GM12873 (cell line): ENCODE measurements at regions not wholly inside any gene's neighbourhood (a gene's known extent, or its start where the extent isn't known, plus 50 kb on each side); places are given as distances from the start of the nearest gene placed in this dataset.

Experiments
- CTCF ChIP-seq: IDR thresholded peaks from 2 replicates; pipeline ENCODE4 v1.5.1; 2012; ENCODE audit warnings: low read depth, mild to moderate bottlenecking, moderate library complexity, low read length, control low read depth; ENCODE audit not compliant: insufficient read depth; ENCODE audit errors: missing control alignments

GRCh38 chr3:102830415-102830814 is 395.6 kb downstream of the ZPLD1 start:
- no peak for TF ChIP-seq CTCF

DNA sequence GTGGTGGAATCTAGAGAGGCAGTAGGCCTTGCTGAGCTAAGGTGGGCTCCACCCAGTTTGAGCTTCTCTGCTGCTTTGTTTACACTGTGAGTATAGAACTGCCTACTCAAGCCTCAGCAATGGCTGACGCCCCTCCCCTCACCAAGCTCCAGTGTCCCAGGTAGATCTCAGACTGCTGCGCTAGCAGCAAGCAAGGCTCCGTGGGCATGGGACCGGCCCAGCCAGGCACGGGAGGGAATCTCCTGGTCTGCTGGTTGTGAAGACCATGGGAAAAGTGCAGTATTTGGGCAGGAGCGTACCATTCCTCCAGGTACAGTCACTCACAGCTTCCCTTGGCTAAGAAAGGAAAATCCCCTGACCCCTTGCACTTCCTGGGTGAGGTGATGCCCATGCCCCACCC is 407.1 kb downstream of the ZPLD1 start:
- TF ChIP-seq CTCF = no peak

DNA sequence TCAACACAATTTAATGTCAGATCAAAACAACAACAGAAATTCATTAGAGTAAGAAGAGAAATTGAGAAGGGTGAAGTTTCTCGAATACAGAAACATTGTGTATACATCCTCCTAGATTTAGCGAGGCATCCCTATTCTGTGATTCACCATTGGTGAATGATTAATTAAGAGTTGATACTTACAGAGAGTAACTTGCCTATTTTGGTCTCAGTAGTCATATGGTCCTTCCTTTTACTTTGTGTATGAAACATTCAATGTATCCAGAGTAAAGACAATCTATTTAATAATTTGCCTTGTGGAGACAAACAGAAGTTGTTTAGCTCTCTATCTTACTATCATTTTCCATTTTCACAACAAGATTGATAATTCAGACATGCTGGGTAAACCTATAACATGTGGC is 432.0 kb downstream of the ZPLD1 start:
- TF ChIP-seq CTCF = no peak

DNA sequence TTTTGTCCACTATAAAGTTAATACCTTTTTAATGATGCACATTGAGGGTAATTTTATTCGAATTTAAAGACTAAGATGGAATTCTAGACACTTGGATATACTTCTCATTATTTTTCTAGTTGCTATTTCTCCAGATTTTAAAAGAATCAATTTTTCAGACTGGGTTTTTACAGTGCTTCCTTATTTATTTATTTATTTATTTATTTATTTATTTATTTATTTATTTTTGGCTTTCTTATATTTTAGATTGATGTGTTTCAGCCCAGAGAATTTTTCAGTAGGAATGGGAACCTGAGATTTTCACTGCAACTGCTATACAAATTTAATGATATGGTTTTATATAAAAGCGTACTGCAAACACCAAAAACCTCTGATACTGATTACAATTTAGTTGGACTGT is 448.7 kb downstream of the ZPLD1 start:
- no peak for TF ChIP-seq CTCF

DNA sequence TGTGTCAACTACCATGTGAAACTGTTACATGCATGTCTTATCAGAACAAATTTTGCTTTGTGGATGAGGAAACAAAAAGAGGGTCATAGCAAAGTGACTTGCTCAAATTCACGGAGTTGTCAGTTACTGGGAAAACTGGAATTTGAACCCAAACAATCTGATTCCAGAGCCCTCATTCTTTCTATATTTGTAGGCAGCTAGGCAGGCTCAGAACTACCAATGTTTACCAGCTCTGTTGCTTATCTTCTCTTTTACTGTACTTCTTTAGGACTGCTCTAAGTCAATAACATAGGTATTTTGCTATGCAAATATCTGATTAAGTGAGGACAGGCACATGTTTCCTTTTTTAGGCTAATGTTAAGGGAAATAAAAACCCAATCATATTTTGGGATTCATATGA is 450.5 kb downstream of the ZPLD1 start:
- no peak for TF ChIP-seq CTCF

GRCh38 chr3:102887431-102887830 is 452.6 kb downstream of the ZPLD1 start:
- no peak for TF ChIP-seq CTCF

- no peak for TF ChIP-seq CTCF
These were observed 462.2 kb downstream of the ZPLD1 start for GRCh38 chr3:102896851-102897621.
